ENCODE measurements at regions not wholly inside any gene's neighbourhood (a gene's known extent, or its start where the extent isn't known, plus 50 kb on each side); places are given as distances from the start of the nearest gene placed in this dataset.

DNA sequence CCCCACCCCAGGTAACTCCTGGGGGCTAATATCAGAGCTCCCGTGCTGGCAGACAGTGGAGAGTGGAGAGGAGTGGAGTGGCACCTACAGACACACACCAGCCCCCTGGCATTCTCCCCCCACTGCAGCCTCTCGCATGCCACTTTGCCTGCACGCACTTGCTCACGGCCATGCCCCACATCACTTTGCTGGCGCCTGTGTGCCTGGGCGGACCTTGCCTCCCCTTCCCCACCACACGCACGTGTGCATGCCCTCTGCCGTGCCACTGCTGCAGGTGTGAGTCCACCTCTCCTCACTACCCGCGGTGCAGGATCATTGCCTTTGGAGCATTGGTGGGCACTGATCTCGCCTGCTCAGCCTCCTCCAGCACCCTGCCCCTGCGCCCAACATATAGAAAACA lies 72.6 kb upstream of the DOK6 start:
- TF ChIP-seq, protein P1, sequence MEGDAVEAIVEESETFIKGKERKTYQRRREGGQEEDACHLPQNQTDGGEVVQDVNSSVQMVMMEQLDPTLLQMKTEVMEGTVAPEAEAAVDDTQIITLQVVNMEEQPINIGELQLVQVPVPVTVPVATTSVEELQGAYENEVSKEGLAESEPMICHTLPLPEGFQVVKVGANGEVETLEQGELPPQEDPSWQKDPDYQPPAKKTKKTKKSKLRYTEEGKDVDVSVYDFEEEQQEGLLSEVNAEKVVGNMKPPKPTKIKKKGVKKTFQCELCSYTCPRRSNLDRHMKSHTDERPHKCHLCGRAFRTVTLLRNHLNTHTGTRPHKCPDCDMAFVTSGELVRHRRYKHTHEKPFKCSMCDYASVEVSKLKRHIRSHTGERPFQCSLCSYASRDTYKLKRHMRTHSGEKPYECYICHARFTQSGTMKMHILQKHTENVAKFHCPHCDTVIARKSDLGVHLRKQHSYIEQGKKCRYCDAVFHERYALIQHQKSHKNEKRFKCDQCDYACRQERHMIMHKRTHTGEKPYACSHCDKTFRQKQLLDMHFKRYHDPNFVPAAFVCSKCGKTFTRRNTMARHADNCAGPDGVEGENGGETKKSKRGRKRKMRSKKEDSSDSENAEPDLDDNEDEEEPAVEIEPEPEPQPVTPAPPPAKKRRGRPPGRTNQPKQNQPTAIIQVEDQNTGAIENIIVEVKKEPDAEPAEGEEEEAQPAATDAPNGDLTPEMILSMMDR (IDR thresholded peaks at IDR 0.05) = no peak
- no peak for TF ChIP-seq POLR2A (IDR thresholded peaks at IDR 0.05)

Data from heart left ventricle (tissue), 13 donors.